Spinal cord (tissue), 9 donors: ENCODE measurements at regions not wholly inside any gene's neighbourhood (a gene's known extent, or its start where the extent isn't known, plus 50 kb on each side); places are given as distances from the start of the nearest gene placed in this dataset.

Experiments
- DNase-seq, 6 donors: peaks; one replicate each; pipeline versions ENCODE4 v3.0.0 to v3.0.0-alpha.2; 2013 to 2015; ENCODE audit warnings: low spot score in 6 of 6, low read depth in 4 of 6
- H3K27ac ChIP-seq: one replicate; pipeline ENCODE4 v1.5.1; 2013; ENCODE audit warnings: low read depth, low read length, control low read depth
- H3K27me3 ChIP-seq: one replicate; pipeline ENCODE4 v1.6.1; 2013; ENCODE audit warnings: low read length; ENCODE audit not compliant: control insufficient read depth, insufficient read depth
- H3K36me3 ChIP-seq: one replicate; pipeline ENCODE4 v1.6.1; 2013; ENCODE audit warnings: low read length; ENCODE audit not compliant: control insufficient read depth, insufficient read depth
- H3K4me1 ChIP-seq: one replicate; pipeline ENCODE4 v1.6.1; 2013; ENCODE audit warnings: low read length; ENCODE audit not compliant: control insufficient read depth, insufficient read depth
- H3K4me3 ChIP-seq: one replicate; pipeline ENCODE4 v1.5.1; 2013; ENCODE audit warnings: low read depth, low read length, control low read depth
- H3K9me3 ChIP-seq: one replicate; pipeline ENCODE4 v1.6.1; 2013; ENCODE audit warnings: low read length; ENCODE audit not compliant: control insufficient read depth, insufficient read depth
- WGBS: methylation state at CpG from one replicate; pipeline ENCODE4 v1.1.5; 2013; ENCODE audit warnings: missing lambda C conversion rate; ENCODE audit not compliant: insufficient coverage; 5-methylcytosine and 5-hydroxymethylcytosine counted together
- donor health status: healthy.

DNA sequence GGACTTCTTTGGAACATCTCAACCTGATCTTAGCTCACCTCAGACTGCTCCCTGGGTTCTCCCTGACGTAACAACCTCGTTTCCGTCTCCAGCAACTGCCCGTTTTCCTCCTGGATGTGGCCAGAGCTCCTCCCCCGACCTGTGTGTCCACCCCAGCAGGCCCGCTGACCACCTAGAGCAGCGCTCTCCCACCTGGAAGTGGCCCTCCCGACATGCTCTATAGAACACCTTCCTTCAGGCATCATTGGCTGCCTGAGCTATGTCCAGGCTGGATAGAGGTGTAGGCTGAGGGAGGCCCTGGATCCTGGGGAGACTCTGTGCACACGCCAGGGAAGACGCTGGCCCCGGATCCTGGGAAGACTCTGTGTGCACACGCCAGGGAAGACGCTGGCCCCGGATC is 81.3 kb downstream of the TEX29 start:
- H3K9me3 ChIP-seq = no peaks in the 10 kb centered on the region
- H3K27me3 ChIP-seq = no peaks in the 10 kb centered on the region
- H3K27ac ChIP-seq = no peak overlapping the region
- no peak overlapping the region for H3K4me3 ChIP-seq
- no peaks in the 10 kb centered on the region for H3K36me3 ChIP-seq
- H3K4me1 ChIP-seq = no peaks in the 10 kb centered on the region
- DNase-seq = no peak
- WGBS = 92% methylated on average over 14 of the region's 14 CpGs

DNA sequence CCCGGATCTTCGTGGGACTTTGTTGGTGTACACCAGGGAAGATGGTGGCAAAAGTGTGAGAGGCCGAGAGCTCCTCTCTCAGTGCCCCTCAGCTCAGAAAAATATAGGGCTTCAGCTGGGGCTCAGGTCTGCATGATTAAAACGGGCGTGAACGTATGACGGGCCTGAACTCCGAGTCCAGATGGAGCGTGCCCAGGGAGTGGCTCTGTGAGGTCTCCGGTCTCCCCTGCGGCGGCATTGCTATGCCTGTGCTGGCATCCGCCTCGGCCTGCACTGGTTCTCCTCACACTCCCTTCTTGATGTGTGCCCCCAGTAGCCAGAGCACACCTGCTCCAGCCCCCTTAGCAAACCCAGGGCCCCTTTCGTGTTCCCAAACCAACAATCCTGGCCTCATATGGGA is 82.0 kb downstream of the TEX29 start:
- Histone ChIP-seq H3K4me3 (no peak overlapping the region), H3K9me3 (no peaks in the 10 kb centered on the region), H3K27me3 (no peaks in the 10 kb centered on the region), H3K27ac (no peak overlapping the region), H3K4me1 (no peaks in the 10 kb centered on the region), H3K36me3 (no peaks in the 10 kb centered on the region)
- 87% methylated on average over 15 of the region's 15 CpGs for WGBS
- DNase-seq = no peak

- Histone ChIP-seq H3K27me3 (no peaks in the 10 kb centered on the region), H3K4me3 (no peak overlapping the region), H3K36me3 (no peaks in the 10 kb centered on the region), H3K27ac (no peak overlapping the region), H3K9me3 (no peaks in the 10 kb centered on the region), H3K4me1 (no peaks in the 10 kb centered on the region)
- no peak for DNase-seq
- WGBS = 98% methylated on average over 7 of the region's 10 CpGs
Measured at GRCh38 chr13:111403266-111403665, 82.8 kb downstream of the TEX29 start.

- H3K27ac ChIP-seq = no peak overlapping the region
- H3K36me3 ChIP-seq = no peaks in the 10 kb centered on the region
- peaks cover 6% of the 10 kb centered on the region for H3K27me3 ChIP-seq
- no peaks in the 10 kb centered on the region for H3K9me3 ChIP-seq
- 87% methylated on average over 8 of the region's 12 CpGs for WGBS
- no peak for DNase-seq
- no peak overlapping the region for H3K4me3 ChIP-seq
- no peaks in the 10 kb centered on the region for H3K4me1 ChIP-seq
Measured at GRCh38 chr13:111404746-111405145, 84.3 kb downstream of the TEX29 start.

- Histone ChIP-seq H3K36me3 (no peaks in the 10 kb centered on the region), H3K4me1 (peaks cover 14% of the 10 kb centered on the region), H3K9me3 (no peaks in the 10 kb centered on the region), H3K27ac (no peak overlapping the region), H3K4me3 (no peak overlapping the region), H3K27me3 (peaks cover 23% of the 10 kb centered on the region)
- WGBS = 58% methylated on average over 2 of the region's 3 CpGs
- DNase-seq = no peak
Measured at GRCh38 chr13:111406636-111407035, 86.2 kb downstream of the TEX29 start.

- H3K4me3 ChIP-seq = no peak overlapping the region
- DNase-seq = no peak
- H3K27ac ChIP-seq = no peak overlapping the region
- peaks cover 32% of the 10 kb centered on the region for H3K27me3 ChIP-seq
- no peaks in the 10 kb centered on the region for H3K36me3 ChIP-seq
- 97% methylated on average over 20 of the region's 23 CpGs for WGBS
- H3K9me3 ChIP-seq = no peaks in the 10 kb centered on the region
- peaks cover 24% of the 10 kb centered on the region for H3K4me1 ChIP-seq
Measured at GRCh38 chr13:111407381-111408131, 87.1 kb downstream of the TEX29 start.

DNA sequence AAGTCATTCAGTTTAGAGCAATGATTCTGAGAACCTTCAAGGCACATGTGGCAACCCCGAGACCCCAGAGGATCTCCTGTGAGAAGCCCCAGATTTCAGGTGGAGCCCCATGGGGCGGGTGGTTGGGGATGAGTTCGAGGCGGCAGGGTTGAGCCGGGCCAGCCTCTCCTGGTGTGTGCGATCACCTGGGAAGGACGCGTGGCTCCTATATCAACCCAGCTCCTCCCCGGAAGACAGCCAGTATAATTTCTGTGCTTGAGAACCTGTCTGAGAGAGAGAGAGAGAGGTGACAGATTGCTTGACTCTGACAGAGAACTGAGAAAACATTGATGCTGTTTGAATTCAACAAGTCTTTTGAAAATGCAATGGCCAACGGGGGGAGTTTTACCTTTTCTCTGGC is 89.0 kb downstream of the TEX29 start:
- H3K4me3 ChIP-seq = no peak overlapping the region
- WGBS = 100% methylated on average over 2 of the region's 10 CpGs

GRCh38 chr13:111410232-111411021 is 90.0 kb downstream of the TEX29 start:
- DNase-seq = peak in 1 of 6 donors; percentile 28

More for the DNA sequence above, 89.0 kb downstream of the TEX29 start:
- Histone ChIP-seq H3K27ac (no peak overlapping the region), H3K36me3 (no peaks in the 10 kb centered on the region), H3K27me3 (peaks cover 50% of the 10 kb centered on the region), H3K4me1 (peaks cover 31% of the 10 kb centered on the region), H3K9me3 (no peaks in the 10 kb centered on the region)
- no peak for DNase-seq

GRCh38 chr13:111411151-111411858 is 90.9 kb downstream of the TEX29 start:
- Histone ChIP-seq H3K27me3 (peaks cover 57% of the 10 kb centered on the region), H3K36me3 (no peaks in the 10 kb centered on the region), H3K27ac (no peak overlapping the region), H3K4me1 (peaks cover 31% of the 10 kb centered on the region), H3K4me3 (peak overlapping the region; percentile 11), H3K9me3 (no peaks in the 10 kb centered on the region)
- DNase-seq = peak in 2 of 6 donors; percentile 61 to 82
- WGBS = 24% methylated on average over 48 of the region's 48 CpGs

More at GRCh38 chr13:111410232-111411021, 90.0 kb downstream of the TEX29 start:
- Histone ChIP-seq H3K4me3 (no peak overlapping the region), H3K27ac (no peak overlapping the region), H3K27me3 (peaks cover 57% of the 10 kb centered on the region), H3K4me1 (peaks cover 31% of the 10 kb centered on the region), H3K36me3 (no peaks in the 10 kb centered on the region), H3K9me3 (no peaks in the 10 kb centered on the region)
- WGBS = 33% methylated on average over 13 of the region's 27 CpGs
